SH-SY5Y (cell line): ENCODE measurements at regions not wholly inside any gene's neighbourhood (a gene's known extent, or its start where the extent isn't known, plus 50 kb on each side); places are given as distances from the start of the nearest gene placed in this dataset.
A peak's percentile ranks its signal among the peaks of the same experiment; 100 is the strongest.

ENCODE experiments used
- GATA2 ChIP-seq: IDR thresholded peaks from 2 replicates; pipeline ENCODE4 v1.6.1; 2011; ENCODE audit warnings: mild to moderate bottlenecking, low read depth, low read length
- GATA3 ChIP-seq: IDR thresholded peaks from 2 replicates; pipeline ENCODE4 v1.6.1; 2011; ENCODE audit warnings: low read depth, mild to moderate bottlenecking, low read length, moderate library complexity

DNA sequence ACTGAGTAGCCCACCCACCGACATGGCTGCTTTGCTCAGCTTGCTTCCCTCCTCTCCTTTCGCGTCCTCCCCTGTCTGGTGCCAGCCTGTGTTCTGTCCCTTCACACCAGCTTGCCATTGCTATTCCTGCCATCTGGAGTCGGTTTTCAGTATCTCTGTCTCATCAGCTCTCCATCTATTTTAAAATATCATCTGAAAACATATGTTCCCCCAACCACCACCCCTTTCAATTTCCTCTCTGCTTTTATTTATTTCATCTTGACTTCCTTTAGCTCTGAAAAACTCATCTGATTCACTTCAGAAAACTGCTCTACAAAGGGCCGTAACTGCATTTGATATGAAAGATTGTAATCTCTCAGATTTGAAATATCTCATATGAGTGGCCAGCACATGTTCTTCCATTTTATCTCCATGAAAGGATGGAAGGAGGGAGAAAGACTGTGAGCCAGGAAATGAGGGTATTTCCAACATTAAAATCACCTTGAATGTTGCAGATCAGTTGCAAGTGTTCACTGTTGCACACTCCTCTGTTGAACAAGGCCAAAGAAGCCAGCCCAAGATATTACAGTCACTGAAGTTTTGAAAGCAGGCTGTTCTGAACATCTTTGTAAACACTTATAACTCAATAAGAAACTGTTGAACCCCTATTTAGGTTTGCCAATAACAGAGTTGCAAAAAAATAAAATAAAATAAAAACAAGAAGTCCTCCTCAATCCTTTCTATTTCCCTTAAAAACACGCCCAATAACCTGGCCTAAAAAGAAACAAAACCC lies 202.4 kb upstream of the NEBL start:
- peak; percentile 88 for TF ChIP-seq GATA2
- peak; percentile 97 for TF ChIP-seq GATA3
